HepG2 (cell line): ENCODE measurements at regions not wholly inside any gene's neighbourhood (a gene's known extent, or its start where the extent isn't known, plus 50 kb on each side); places are given as distances from the start of the nearest gene placed in this dataset.

Experiments
- ARNT ChIP-seq: fragments of 450-650 bp; IDR thresholded peaks from 2 replicates; pipeline ENCODE4 v1.6.1; 2017
- EP300 ChIP-seq, 3 experiments: sonication (generic) in 1 of 3; formaldehyde crosslinking in 1 of 3; IDR thresholded peaks; 2 replicates each; pipeline versions ENCODE4 v1.5.1 to v1.6.1; 2011 to 2020; ENCODE audit warnings: low read depth in 2 of 3, low read length in 2 of 3, borderline replicate concordance in 1 of 3, improper control_type of control experiment in 1 of 3, mild to moderate bottlenecking in 1 of 3, missing genetic modification reagents in 1 of 3, moderate library complexity in 1 of 3
- HDAC2 ChIP-seq: sonication (generic); formaldehyde crosslinking; IDR thresholded peaks from 2 replicates; pipeline ENCODE4 v1.4.0; 2020; ENCODE audit warnings: missing genetic modification reagents
- IKZF1 ChIP-seq: fragments of 450-650 bp; IDR thresholded peaks from 2 replicates; pipeline ENCODE4 v1.7.1; 2016
- NFE2L2 ChIP-seq: fragments of 150-350 bp; IDR thresholded peaks from 2 replicates; pipeline ENCODE4 v1.6.1; 2014; ENCODE audit warnings: low read length
- POLR2A ChIP-seq, 2 experiments: IDR thresholded peaks; 2 replicates each; pipeline ENCODE4 v1.6.1; 2011; ENCODE audit warnings: low read depth in 2 of 2, low read length in 2 of 2, mild to moderate bottlenecking in 1 of 2, moderate library complexity in 1 of 2; ENCODE audit not compliant: insufficient read depth in 1 of 2
- TBL1XR1 ChIP-seq: fragments of 150-350 bp; IDR thresholded peaks from 2 replicates; pipeline ENCODE4 v1.6.1; 2014; ENCODE audit warnings: borderline replicate concordance, low read length; ENCODE audit not compliant: partially characterized antibody
- ZNF292 ChIP-seq: sonication (generic); formaldehyde crosslinking; IDR thresholded peaks from 2 replicates; pipeline ENCODE4 v1.8.1; 2022; ENCODE audit warnings: mild to moderate bottlenecking, low read depth, missing genetic modification reagents, borderline replicate concordance
- ZNF484 ChIP-seq: sonication (generic); formaldehyde crosslinking; IDR thresholded peaks from 2 replicates; pipeline ENCODE4 v1.5.1; 2020; ENCODE audit warnings: mild to moderate bottlenecking, low read depth, missing genetic modification reagents, borderline replicate concordance

GRCh38 chr6:112549749-112550148 lies 202.6 kb downstream of the RFPL4B start:
- TF ChIP-seq NFE2L2 (no peak), HDAC2 (no peak), TBL1XR1 (no peak), ZNF484 (CRISPR knock-in tag) (no peak), POLR2A (IDR thresholded peaks at IDR 0.05; ENCODE audit: insufficient read depth in 1 of 2, low read depth in 2 of 2, low read length in 2 of 2) (no peak), ARNT (no peak), IKZF1 (no peak), ZNF292 (CRISPR knock-in tag) (no peak), EP300 (IDR thresholded peaks at IDR 0.05; ENCODE audit: low read depth in 2 of 2, low read length in 2 of 2) (no peak), EP300 (CRISPR knock-in tag; IDR thresholded peaks at IDR 0.05; ENCODE audit: borderline replicate concordance) (no peak)
